Suprapubic skin (tissue), 3 donors: ENCODE measurements at regions not wholly inside any gene's neighbourhood (a gene's known extent, or its start where the extent isn't known, plus 50 kb on each side); places are given as distances from the start of the nearest gene placed in this dataset.

Source experiments
- EP300 ChIP-seq: sonication (generic); formaldehyde crosslinking; IDR thresholded peaks from one replicate; pipeline ENCODE4 v1.6.1; 2017; ENCODE audit warnings: antibody characterized with exemption
- POLR2A ChIP-seq, 2 donors: fragments of 450-650 bp; IDR thresholded peaks; one replicate each; pipeline ENCODE4 v1.6.1; 2017; ENCODE audit warnings: antibody characterized with exemption in 2 of 2, mild to moderate bottlenecking in 2 of 2, moderate library complexity in 2 of 2
- TF ChIP-seq, protein P1 (sequence below), 2 donors: fragments of 200-600 bp in 1 of 2; fragments of 450-650 bp in 1 of 2; sonication (generic) in 1 of 2; IDR thresholded peaks; one replicate each; pipeline ENCODE4 v1.5.1; 2016 to 2019; ENCODE audit warnings: antibody characterized with exemption in 2 of 2, mild to moderate bottlenecking in 1 of 2, moderate library complexity in 1 of 2

DNA sequence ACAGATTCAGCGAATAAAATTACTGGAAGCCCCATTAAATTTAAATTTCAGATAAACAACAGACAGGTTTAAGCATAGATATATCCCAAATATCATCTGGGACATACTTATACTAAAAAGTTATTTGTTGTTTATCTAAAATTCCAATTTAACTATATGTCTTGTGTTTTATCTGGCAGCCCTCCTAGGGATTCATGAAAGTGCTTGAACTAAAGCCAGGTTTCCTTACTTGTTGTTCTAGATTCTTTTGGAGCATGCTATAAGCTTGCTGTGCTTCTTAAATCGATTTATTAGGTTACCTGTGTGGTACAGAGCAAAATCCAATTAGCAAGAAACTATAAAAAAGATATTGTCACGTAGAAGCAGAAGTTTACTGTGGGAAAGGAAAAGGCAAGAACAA, 202.5 kb upstream of the GMDS start:
- TF ChIP-seq, protein P1, sequence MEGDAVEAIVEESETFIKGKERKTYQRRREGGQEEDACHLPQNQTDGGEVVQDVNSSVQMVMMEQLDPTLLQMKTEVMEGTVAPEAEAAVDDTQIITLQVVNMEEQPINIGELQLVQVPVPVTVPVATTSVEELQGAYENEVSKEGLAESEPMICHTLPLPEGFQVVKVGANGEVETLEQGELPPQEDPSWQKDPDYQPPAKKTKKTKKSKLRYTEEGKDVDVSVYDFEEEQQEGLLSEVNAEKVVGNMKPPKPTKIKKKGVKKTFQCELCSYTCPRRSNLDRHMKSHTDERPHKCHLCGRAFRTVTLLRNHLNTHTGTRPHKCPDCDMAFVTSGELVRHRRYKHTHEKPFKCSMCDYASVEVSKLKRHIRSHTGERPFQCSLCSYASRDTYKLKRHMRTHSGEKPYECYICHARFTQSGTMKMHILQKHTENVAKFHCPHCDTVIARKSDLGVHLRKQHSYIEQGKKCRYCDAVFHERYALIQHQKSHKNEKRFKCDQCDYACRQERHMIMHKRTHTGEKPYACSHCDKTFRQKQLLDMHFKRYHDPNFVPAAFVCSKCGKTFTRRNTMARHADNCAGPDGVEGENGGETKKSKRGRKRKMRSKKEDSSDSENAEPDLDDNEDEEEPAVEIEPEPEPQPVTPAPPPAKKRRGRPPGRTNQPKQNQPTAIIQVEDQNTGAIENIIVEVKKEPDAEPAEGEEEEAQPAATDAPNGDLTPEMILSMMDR (IDR thresholded peaks at IDR 0.05), result no peak
- TF ChIP-seq POLR2A (IDR thresholded peaks at IDR 0.05), result no peak
- no peak for TF ChIP-seq EP300
